HG02798 (cell line): ENCODE measurements at regions not wholly inside any gene's neighbourhood (a gene's known extent, or its start where the extent isn't known, plus 50 kb on each side); places are given as distances from the start of the nearest gene placed in this dataset.
"Not testable (repeated sequence)": the region's sequence is repeated elsewhere in the genome, so short reads cannot be mapped to it uniquely, and the experiment has no call there.

Source experiments
- ATAC-seq: cut with Tn5 transposase; IDR thresholded peaks from one replicate; pipeline ENCODE4 v1.9.1; 2021; ENCODE audit warnings: mild to moderate bottlenecking; ENCODE audit not compliant: unreplicated experiment, poor library complexity

GRCh38 chr7:121531175-121532070 is 135.3 kb upstream of the FAM3C start:
- ATAC-seq, result no peak

- ATAC-seq, result peak; percentile 99
Observed at GRCh38 chr7:121530227-121531174, 134.4 kb upstream of the FAM3C start.

DNA sequence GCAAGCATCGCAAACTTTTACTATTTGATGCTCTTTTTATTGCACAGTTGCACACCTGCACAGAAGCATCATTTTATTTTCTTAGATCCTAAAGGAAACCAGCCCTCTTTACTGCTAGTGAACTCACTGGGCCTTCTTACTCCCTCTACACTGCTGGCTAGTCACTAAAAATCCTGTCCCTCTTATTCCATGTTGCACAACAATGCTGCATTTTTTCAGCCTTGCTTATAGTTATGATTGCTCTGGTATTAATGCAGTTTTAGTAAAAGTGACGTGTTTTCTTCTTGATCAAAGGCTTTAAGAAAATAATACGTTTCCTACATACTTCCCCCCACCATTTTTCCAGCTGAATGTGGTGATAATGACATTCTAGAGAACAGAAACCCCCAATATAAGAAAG is 132.9 kb upstream of the FAM3C start:
- no peak for ATAC-seq

GRCh38 chr7:121526210-121526609 is 130.1 kb upstream of the FAM3C start:
- not testable (repeated sequence) for ATAC-seq

DNA sequence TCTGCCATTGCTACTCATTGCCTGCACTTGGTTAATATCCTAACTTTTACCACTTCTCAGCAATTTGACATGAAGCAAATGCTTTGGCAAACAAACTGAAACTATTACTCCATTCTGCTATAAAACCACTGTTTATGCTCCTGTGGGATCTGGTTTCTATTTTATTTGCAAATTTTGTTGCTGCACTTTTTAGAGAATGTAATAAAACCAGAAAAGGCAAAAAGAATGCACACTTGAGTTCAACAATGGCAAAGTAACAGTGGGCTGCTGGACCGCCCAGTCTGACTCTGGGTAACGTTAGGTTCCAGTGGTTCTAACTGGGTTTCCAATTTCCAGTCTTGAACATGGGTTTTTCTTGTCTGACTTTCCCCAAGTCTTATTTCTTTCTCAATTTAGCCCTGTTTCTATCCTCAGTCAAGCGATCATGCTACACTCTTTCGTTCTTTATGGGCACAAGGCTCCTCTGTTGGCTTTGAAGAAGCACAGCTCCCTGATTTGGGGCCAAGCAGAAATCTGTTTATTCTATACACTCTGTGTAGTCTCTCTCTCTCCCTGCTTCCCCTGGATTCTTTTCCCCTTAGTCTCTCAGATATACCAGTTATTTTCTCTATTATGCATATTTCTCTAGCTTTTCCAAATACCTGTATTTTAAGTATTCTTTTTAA is 129.2 kb upstream of the FAM3C start:
- ATAC-seq, result no peak

- no peak for ATAC-seq
Observed at GRCh38 chr7:121521711-121522400, 125.7 kb upstream of the FAM3C start.

DNA sequence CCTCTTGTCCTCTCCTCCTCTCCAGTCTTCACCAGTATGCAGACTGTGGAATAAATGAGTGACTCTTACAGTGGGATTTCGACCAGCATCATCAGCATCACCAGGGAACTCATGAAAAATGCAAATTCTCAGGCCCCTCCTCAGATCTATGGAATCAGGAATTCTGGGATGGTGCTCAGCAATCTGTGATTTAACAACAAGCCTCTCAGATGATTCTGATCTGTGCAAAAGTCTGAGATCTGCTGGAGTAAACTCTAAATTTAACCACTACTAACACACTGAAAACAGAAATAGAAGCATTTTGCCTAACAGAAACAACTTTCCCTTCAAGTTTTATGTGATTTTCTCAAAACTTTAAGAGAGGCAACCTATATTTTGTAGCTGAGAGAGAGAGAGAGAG is 124.8 kb upstream of the FAM3C start:
- ATAC-seq, result no peak

DNA sequence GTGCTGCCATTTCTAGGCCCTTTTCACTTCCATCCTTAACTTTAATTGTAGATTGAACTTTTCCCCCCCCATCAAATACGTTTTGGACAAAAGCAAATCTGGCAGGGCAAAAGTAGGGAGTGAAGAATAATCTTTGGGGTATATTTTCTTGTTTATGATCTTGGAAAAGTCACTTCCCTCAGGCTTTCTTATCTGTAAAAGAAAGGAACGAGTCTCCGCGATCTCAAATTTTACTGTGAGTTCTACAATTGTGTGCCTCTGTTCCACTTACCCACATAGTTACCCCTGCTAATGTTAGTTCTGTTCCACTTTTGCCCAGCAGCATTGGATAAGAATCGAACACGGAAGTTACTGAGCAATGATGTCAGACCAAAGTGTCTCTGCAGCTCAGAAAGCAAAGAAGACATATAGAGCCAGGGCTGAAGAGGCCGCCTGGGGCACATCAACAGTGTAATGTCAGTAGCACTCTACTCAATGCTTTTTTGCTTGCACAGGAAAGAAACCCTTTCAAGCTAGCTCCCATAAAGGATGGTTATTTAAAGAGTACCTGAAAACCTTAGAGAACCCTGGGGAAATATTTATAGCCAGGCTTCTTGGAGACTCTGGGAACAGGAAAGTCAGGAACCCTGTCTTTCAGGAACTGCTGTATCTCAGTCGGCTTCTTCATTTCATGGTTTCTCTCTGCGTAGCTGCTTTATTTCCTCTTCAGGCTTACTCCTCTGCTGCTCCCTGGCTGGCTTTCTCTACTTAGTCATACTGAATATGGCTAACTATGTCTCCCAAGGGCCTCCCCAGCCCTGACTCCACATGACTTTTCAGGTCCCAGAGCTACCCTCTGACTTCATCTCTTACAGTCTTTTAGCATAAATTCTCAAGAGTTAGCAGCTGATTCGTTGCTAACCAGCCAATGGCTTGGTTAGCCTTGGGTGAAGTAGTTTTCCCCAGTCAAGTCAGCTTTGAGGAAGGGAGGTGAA is 123.7 kb upstream of the FAM3C start:
- peak; percentile 85 for ATAC-seq

DNA sequence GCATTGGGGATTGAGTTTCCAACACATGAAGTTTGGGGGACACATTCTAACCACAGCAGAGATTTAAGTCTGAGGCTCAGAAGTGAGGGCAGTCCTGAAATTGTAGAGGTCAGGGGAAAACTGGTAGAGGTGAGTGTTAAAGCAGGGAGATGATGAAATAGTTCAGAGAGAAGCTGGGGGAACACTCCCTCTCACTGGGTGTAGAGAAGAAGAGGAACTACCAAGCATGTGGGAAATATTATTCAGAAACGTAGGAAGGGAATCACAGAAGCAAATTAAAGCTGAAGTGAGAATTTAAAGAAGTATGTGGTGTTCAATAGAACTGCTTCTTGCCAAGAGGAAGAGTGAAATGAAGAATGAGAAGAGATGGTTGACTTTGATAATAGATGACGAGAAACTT is 121.5 kb upstream of the FAM3C start:
- ATAC-seq, result no peak

GRCh38 chr7:121516821-121517220 is 120.7 kb upstream of the FAM3C start:
- no peak for ATAC-seq

GRCh38 chr7:121515630-121516401 is 119.7 kb upstream of the FAM3C start:
- no peak for ATAC-seq

DNA sequence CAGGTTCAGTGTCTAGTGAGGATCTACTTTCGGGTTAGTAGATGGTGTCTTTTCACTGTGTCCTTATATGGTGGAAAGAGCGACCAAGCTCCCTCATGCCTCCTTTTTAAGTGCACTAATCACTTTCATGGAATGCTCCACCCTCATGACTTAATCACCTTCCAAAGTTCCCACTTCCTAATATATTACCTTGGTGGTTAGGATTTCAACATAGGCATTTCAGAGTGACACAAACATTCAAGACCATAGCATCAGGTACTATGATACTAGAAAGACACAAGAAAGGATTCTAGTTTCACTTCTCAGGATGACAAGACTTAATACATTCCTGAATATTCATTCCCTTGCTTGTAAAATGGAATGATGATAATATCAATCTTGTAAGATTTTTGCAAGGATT is 119.1 kb upstream of the FAM3C start:
- ATAC-seq, result no peak

GRCh38 chr7:121513105-121513504 is 117.0 kb upstream of the FAM3C start:
- ATAC-seq, result no peak

GRCh38 chr7:121510858-121511482 is 114.9 kb upstream of the FAM3C start:
- no peak for ATAC-seq

- no peak for ATAC-seq
Observed at GRCh38 chr7:121510302-121510701, 114.2 kb upstream of the FAM3C start.

- no peak for ATAC-seq
Observed at GRCh38 chr7:121505540-121506182, 109.6 kb upstream of the FAM3C start.

DNA sequence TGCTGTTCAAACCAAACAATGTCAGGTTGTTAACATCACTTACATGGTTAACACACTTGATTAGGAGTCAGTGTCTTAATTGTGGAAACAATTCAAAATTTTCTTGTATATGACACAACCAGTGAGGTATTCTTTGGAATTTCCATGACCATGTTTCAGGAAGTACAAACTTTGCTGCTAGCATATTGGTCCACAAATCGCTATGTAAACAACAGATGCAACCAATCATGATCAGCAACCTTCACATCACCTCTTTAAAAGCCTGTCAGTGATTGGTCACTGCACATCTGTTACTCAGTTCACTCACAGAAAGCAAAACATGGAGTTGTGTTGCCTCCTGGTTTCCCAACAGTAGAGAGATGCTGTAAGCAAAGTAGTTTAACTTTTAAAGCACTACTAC is 108.9 kb upstream of the FAM3C start:
- ATAC-seq, result no peak
